Right renal cortex interstitium (tissue), 3 donors: ENCODE measurements at regions not wholly inside any gene's neighbourhood (a gene's known extent, or its start where the extent isn't known, plus 50 kb on each side); places are given as distances from the start of the nearest gene placed in this dataset.
"Not testable (repeated sequence)": the region's sequence is repeated elsewhere in the genome, so short reads cannot be mapped to it uniquely, and the experiment has no call there.

Experiments
- DNase-seq, 3 donors: peaks; one replicate each; pipeline ENCODE4 v3.0.0-alpha.2; 2013; ENCODE audit warnings: low read depth in 3 of 3, low spot score in 2 of 3

DNA sequence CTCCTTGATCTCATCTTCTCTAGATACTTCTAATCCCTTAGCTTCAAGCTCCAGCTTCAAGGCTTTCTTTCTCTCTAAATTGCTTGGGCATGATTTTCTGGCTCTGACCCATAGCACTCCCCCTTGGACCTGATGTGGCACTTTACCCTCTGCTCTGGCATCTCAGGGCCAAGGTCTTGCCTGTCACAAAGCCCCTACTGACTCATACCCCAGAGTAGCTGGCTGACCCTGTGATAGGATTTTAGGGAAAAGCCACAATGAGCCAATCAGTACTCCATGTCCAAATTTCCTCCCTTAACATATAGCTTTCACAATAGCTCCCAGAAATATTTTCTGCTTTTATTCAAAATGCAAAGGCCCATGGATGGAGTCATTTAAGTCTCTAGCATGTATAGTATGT, 488.7 kb upstream of the SPRED2 start:
- DNase-seq = no peak

DNA sequence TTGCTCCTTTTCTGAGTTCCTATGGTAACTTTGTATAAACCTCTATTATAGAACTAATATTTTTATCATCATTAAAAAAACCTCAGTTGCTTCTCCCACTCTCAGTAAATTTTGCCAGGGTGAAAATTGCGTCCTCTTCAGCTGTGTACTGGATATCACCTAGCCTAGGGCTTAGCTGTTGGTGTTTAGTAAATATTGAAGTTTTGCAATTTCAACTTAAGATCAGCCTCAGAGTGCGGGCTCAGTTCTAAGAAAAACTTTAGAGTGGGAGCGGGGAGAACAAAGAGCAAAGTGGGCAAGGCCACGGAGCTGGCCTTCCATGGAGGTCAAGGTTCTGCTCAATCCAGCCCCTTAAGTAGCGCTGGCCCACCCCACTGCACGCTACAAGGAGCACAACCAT, 488.3 kb upstream of the SPRED2 start:
- no peak for DNase-seq

DNA sequence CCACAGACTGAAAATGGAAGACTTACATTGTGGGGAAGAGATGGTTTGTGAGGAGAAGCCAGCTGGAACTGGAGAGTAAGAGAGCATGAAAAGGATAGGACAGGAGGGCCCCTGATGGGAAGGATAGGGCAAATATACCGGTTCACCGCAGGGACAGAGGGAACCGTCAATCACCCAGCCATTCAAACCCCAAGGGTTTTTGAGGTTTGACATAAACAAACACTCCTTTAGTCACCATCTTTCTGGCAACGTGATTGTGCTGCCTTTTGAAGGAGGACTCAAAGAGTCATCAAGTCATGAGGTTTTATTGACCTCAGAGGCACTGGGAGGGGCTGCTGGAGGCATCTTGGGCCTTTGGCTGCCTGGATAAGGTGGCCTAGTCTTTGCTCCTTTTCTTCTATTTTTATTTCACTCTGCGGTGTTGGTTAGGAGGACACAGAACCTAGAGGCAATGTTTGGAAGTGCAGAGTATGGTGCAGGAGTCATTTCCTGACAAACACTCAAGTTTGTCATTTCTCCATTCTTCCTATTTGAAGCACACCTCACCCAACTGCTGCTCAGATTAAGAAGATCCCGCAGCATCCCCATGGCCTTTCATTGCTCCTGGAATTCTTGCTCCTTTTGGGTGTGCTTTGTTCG, 487.3 kb upstream of the SPRED2 start:
- no peak for DNase-seq

DNA sequence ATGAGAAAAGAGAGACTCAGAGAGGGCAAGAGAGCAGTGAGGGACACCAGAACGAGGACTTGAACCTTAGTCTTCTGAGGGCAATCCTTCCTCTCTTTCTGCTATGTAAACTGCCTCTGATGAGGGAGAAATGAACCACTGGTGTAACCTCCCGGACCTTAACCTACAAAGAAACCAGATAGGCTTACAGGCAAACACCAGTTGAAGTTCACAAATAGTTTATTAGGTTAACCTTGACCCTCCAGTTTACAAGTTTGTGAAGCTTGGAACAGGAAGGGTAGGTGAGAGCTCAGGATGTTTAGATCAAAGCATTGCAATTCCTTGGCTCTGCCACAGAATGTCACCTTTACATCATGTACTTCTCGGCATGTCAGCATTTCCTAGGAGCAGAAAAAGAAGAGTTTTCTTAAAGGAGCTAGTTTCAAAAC, 486.4 kb upstream of the SPRED2 start:
- DNase-seq = peak in 1 of 3 donors; percentile 20

DNA sequence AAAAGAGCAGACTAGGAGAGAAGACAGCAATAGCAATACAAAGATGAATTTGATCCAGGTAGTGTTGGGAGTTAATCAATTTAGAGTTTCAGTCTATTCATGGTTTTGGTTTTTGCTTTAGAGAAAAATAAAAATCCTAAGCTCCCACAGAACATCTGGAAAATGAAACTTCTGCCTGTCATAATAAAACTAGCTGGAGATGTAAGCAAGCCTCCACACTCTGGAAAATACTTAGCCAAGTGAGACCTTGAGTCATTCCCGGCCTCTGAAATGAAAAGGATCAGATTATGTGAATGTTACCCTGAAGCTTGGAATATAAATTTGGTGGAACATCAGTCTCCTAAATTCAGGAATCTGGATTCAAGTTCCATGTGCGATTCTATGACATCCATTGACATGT, 485.6 kb upstream of the SPRED2 start:
- DNase-seq = no peak

DNA sequence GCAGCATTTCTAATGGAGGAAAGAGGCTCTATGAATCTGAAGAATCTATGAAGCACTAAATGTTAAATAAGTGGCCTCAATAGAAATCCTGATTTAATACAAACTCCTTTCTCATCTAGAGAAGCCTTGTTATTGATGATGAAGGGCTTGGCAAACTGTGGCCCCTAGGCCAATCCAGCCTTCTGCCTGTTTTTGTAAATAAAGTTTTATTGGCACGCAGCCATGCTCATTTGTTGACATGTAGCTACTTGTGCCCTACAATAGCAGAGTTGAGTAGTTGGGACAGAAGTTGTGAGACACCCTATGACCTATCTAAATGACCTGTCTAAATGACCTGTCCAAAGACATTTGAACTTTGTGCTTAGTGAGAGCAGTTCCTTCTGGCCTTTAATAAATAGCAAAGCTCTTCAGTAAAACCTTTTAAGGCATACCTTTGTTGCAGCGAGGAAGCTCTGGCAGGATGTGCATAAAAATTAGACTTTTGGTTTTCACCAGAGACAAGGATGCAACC, 484.4 kb upstream of the SPRED2 start:
- no peak for DNase-seq

DNA sequence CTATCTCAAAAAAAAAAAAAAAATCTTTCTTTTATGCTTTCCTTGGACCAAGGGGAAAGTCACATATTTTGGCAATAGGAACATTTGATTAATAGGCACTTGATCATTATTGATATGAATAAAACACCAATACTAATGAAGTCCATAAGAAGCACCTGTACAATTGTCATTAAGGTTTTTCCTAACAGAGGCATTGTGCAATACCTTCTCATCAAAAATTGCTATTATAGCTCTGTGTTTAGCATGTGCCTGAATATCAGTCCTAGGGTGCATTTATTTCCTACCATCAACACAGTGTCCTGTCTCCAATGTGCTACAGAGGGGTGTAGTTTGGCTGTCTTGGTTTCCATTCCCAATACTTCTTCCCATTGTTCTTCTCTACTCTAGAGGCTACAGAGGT, 483.8 kb upstream of the SPRED2 start:
- no peak for DNase-seq

DNA sequence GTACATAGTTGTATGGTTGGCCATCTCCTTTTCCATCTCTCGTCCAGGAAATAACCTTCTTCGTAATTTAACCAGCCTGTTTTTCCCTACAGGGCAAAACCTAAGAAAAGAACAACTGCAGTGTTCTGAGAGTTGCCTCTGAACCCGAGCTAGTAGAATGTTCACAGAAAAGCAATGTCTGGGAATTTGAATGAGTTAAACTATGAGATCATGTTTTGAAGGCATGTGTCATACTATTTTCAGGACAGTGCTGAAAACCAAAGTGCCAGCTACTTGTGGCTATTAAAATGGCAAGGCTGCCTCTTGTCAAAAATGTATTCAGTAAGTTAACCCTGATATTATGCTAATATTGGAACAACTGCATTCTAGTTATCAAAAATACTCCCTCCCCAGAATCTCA, 482.9 kb upstream of the SPRED2 start:
- no peak for DNase-seq

DNA sequence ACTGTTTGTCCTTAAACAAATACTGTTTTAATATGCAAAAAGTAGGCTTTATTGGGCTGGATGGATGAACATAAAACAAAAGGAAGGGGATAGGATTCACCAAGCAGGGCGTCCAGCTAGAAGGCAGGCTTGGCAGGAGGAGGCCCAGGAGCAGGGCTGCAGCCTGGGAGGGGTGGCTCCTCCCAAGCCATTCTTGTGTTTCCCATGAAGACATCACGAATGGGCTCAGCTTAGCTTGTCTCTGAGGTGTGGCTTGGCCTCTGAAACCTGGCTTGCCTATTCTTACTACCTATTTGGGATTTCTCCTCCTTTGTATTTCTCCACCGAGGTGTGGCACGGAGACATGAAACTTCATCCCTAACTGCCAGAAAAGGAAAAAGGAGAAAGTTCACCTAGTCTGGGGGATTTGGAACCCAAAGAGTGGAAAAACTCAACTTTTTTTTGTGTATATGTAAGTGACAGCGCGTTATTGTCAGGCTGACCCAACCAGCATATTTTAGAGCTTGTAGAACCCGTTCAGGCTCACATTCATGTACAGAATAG, 481.9 kb upstream of the SPRED2 start:
- no peak for DNase-seq

DNA sequence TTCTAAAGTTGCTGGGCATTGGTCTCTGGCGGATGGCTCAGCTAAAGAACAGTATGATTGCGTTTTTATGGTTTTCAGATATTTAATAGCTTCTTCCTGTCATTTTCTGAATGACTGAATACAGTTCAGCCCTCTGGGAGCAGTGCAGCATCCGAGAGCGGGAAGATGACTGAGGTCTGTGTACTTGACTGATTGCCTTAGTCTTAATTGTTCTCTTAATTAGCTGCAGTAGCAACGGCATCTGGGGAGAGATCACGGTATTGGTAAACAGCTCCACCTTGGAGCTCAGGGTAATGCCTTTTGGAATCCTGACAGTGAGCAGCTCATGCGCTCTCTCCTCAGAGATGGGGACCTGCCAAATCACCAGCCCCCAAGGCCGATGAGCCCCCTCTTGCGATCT, 481.4 kb upstream of the SPRED2 start:
- no peak for DNase-seq

DNA sequence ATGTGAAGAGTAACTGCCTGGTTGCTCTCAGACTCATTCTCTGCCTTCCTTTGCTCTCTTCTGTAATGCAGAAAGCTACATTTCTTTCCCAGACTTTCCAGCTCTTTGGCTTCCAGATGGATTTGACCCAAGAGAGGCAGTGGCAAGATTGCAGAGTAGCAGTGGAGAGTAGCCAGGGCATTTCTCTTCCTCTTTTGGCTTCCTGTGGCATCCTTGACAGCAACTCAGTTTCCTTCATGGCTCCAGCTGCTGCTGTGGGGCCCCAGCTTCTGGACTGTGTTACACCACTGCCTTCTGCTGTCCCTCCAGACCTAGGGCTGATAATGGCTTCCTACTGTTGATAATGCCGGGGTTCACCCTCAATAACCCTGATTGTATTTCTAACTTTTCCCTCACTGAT, 469.4 kb upstream of the SPRED2 start:
- no peak for DNase-seq

DNA sequence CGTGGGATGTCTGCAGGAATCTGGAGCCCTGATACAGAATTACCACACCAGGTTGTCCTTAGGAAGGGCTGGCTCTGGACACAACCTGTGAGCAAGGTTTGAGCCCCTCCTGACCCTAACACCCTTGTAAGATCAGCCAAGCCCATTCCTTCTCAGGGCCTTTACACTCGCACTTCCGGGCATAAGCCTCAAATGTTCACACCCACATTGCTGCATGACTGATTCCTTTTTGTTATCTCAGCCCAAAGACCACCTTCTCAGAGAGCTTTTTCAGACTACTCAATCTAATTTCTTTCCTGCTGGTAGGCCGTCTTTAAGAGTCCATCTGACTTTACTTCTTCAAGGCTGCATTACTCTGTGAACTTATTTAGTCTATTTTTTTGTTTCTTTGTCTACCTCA, 464.0 kb upstream of the SPRED2 start:
- no peak for DNase-seq

DNA sequence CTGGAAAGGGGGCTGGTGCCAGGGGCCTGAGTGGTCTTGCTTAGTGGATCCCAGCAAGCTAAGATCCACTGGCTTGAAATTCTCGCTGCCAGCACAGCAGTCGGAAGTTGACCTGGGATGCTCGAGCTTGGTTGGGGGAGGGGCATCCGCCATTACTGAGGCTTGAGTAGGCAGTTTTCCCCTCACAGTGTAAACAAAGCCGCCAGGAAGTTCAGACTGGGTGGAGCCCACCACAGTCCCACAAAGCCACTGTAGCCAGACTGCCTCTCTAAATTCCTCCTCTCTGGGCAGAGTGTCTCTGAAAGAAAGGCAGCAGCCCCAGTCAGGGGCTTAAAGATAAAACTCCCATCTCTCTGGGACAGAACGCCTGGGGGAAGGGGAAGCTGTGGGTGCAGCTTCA, 457.7 kb upstream of the SPRED2 start:
- DNase-seq = not testable (repeated sequence)

DNA sequence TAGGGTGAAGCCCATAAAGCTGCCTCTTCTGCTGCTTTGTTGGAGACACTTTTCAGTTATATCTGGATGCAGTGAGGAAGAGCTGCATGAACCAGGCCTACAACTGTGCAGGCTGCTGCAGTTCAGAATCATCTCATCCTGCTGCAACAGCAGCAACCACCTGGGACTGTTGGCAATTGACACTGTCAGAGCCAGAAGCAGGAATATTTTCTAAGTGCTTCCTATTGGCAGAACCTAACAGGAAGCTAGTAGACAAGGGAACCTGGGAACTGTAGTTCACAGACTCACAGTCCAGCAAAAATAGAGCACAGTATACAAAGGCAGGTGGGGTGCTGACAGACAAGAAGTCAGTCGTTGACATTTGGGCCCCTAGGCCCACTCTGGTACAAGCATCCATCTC, 452.9 kb upstream of the SPRED2 start:
- no peak for DNase-seq

DNA sequence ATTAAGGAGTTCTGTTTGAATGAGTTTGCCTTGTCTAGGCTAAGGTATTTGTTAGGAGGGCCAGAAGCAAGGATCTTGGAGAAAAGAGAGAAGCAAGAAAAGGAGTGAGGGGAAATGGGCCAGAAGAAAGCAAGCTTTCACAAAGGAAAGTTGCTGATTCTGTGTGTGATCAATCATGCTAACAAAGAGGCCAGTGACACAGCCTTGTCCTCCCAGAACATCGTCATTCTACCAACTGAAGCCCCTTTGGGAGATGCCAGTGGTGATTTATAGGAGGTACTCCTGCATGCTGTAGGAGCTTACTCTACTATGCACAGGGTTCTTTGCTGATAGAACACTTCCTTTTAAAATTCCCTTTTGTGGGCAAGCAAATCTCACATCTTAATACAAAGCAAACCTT, 449.2 kb upstream of the SPRED2 start:
- no peak for DNase-seq

DNA sequence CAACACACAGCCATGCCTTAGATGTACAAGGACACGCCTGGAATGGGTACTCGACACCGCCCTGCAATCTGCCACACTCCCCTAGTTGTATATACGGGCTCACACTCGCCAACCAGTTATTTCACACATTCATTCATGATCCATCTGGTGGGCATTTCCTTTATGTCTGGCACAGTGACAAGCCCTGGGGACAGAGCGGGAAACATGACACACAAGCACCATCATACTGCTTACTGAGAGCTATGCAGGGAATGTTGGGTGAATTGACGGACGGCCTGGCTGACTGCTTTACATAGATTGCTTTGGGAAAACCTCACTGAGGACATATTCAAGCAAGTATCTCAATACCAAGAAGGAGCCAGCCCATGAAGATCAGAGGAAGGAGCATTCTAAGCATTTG, 448.0 kb upstream of the SPRED2 start:
- DNase-seq = no peak

DNA sequence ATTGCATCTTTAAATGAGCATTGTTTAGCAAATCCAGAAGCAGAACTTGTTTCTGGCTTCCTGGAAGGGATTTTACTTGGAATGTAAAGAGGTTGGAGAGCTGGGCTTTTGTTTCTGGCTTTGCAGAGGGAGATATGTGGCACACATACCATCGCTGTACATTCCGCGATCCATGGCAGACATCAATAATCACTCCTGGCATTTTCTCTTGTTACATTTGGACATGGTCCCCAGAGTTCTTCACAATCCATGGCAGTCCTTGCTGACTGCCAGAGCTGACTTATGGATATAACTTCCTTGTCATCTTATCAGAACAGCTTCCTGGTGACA, 445.6 kb upstream of the SPRED2 start:
- DNase-seq = no peak

DNA sequence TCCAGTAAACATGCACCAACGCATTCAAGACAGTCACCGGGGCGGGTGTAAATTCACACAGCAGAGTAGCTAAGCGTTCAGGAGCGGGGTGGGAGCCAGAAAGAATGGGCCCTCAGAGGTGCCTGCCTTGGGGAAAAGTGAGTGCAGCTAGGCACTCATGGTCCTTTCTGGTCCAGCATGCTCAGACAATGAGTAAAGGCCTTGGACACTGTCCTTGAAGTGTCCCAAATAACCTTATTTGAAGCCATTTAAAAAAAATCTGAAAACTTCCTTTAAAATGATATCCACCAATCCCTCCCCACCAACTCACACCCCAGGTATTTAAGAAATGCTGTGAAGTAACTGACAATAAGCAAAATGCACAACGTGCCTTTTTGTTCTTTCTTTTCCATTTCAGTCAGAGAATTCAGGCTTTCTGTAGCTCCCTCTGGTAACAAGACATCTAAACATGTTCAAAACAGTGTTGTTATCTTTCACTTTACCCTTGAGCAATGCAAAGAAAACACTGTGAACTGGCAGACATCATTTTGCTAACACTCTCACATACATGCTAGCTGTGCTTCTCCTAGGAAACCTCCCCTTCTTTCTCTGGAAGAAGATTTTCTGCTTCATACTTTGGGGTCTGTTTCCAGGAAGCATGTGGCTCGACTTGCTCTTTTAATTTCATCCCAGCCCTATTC, 445.1 kb upstream of the SPRED2 start:
- no peak for DNase-seq

DNA sequence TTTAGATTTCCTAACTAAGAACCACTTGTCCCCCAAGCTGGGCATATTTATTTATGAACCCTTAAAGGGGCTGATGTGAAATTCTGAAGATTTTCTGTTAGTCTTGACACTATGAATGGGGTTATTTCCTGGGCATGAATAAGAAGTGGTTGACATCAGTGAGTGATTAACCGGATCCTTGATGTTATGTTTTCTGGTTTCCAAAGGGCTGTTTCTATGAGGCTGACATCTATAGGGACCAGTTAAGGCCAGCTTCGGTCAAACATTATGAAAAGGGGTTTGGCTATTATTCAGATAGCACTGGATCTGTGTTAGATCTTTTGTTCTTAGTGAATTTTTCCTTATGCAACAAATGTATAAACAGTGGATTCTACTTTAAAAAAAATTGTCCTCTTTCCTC, 443.7 kb upstream of the SPRED2 start:
- DNase-seq = no peak

DNA sequence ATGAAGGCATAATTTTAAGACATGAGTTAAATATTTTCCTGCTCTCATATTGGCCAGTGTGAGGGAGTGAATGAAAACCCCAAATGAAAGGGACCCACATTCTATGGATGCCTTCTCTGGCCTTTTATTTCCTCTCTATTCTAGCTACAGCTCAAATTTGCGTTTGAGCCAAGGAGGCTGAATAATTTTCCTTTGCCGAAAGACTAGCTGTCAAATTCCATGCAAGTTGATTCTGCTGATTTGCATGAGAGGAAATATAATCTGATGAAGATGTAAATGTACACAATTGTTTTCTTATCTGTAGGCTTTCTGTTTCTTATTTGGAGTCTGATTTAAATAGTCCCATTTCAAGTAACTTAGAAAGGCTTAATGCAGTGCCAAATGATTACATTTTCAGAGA, 438.4 kb upstream of the SPRED2 start:
- no peak for DNase-seq

DNA sequence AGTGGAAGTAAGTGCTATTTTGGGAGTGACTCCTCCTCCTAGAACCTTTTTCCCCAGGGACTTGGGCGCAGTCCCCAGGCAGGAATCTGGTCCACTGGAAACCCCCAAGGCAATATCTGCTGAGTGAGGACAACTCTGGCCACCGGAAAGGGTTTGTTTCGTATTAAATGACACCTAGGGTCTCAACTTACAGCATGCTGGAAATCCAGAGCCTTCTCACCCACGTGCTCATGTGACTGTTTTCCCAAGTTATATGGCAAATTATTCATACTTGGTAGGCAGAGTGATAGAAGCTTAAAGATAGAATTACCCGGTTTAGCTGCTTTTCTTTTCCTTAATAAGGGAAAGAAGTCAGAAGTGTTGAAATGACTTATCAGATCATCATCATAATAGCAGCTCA, 436.9 kb upstream of the SPRED2 start:
- DNase-seq = no peak

DNA sequence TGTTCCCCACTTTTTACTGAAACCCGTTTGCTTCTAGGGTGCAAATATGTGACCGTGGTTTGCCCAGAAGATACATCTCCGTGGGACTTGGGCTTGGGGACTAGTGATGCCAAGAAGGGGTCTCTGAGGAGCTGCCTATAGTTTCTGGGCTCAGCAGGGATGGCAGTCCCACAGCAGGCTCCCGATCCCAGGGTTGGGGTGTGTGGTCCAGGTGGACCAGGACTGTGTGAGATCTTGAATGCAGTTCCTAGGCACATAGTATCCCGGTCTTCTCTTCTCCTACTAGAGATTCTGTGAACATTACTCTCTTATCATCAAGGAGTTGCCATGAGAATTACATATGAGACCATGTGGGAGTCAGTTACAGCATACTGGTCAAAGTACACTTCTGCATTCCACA, 435.8 kb upstream of the SPRED2 start:
- DNase-seq = no peak

DNA sequence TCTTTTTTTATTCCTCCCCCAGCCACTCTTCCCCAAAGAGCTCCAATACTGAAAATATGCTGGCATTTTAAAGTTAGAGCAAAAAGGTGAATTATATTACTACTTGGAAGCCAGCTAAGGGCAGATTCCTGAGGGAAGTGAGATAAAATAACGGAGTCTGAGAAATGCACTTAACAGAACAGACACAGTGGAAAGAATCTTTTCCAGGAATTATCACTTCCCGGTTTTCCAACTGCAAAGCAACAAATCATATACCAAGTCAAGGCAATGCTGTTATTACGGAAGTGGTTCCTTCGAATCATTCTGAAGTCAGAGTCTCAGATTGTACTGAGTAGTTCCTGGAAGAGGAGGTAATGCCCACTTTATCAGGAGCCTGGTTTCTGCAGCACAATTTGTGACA, 435.0 kb upstream of the SPRED2 start:
- no peak for DNase-seq
